ENCODE measurements at regions not wholly inside any gene's neighbourhood (a gene's known extent, or its start where the extent isn't known, plus 50 kb on each side); places are given as distances from the start of the nearest gene placed in this dataset.

DNA sequence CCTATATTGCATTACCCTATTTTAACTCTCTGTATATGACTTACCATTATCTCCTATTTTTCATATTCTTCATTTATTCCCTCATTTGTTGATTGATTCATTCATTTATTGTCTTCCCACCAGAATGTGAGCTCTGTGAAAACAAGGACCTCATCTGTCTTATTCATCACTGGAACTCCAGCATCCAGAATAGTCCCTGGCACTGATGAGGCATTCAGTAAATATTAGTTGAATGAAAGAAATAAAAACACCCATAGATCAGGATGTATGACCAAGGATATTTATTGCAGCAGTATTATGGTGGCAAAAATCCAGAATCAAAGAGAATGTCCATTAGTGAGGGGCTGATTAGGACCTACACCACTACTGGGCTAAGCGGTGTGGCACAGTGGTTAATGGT is 164.9 kb downstream of the SPRY1 start:
- TF ChIP-seq, protein P1, sequence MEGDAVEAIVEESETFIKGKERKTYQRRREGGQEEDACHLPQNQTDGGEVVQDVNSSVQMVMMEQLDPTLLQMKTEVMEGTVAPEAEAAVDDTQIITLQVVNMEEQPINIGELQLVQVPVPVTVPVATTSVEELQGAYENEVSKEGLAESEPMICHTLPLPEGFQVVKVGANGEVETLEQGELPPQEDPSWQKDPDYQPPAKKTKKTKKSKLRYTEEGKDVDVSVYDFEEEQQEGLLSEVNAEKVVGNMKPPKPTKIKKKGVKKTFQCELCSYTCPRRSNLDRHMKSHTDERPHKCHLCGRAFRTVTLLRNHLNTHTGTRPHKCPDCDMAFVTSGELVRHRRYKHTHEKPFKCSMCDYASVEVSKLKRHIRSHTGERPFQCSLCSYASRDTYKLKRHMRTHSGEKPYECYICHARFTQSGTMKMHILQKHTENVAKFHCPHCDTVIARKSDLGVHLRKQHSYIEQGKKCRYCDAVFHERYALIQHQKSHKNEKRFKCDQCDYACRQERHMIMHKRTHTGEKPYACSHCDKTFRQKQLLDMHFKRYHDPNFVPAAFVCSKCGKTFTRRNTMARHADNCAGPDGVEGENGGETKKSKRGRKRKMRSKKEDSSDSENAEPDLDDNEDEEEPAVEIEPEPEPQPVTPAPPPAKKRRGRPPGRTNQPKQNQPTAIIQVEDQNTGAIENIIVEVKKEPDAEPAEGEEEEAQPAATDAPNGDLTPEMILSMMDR (IDR thresholded peaks at IDR 0.05; ENCODE audit: insufficient read depth, low read depth, low read length), result no peak
- no peak for TF ChIP-seq EZH2 (IDR thresholded peaks at IDR 0.05; ENCODE audit: insufficient read depth, low read length)
